Mesothelial cell of epicardium (in vitro differentiated cells): ENCODE measurements at regions not wholly inside any gene's neighbourhood (a gene's known extent, or its start where the extent isn't known, plus 50 kb on each side); places are given as distances from the start of the nearest gene placed in this dataset.

Experiments
- DNase-seq, 2 experiments: peaks; one replicate each; pipeline ENCODE4 v3.0.0; 2021; ENCODE audit warnings: low spot score in 2 of 2; ENCODE audit not compliant: unreplicated experiment in 2 of 2
- H3K27ac Mint-ChIP-seq: 2 replicates; pipeline ENCODE4 v1.8.0; 2021; ENCODE audit warnings: mixed read lengths
- H3K27me3 Mint-ChIP-seq: 2 replicates; pipeline ENCODE4 v1.8.0; 2021; ENCODE audit warnings: low read depth, mixed read lengths
- H3K36me3 Mint-ChIP-seq: 2 replicates; pipeline ENCODE4 v1.8.0; 2021; ENCODE audit warnings: mixed read lengths
- H3K4me1 Mint-ChIP-seq: 2 replicates; pipeline ENCODE4 v1.8.0; 2021; ENCODE audit warnings: mixed read lengths
- H3K4me3 Mint-ChIP-seq: 2 replicates; pipeline ENCODE4 v1.8.0; 2021; ENCODE audit warnings: mild to moderate bottlenecking, moderate library complexity, mixed read lengths
- H3K9me3 Mint-ChIP-seq: 2 replicates; pipeline ENCODE4 v1.8.0; 2021; ENCODE audit warnings: mixed read lengths
- CTCF ChIP-seq: fragments of 200-600 bp; sonication (generic); IDR thresholded peaks from one replicate; pipeline ENCODE4 v1.5.0; 2021; ENCODE audit warnings: antibody characterized with exemption; ENCODE audit not compliant: unreplicated experiment

- no peaks in the 10 kb centered on the region for H3K36me3 Mint-ChIP-seq
- no peak overlapping the region for H3K27ac Mint-ChIP-seq
- H3K27me3 Mint-ChIP-seq, result no peaks in the 10 kb centered on the region
- H3K4me1 Mint-ChIP-seq, result peaks cover 66% of the 10 kb centered on the region
- no peaks in the 10 kb centered on the region for H3K9me3 Mint-ChIP-seq
- no peak overlapping the region for H3K4me3 Mint-ChIP-seq
- no peak for DNase-seq
- no peak for TF ChIP-seq CTCF
Measured at GRCh38 chr6:41466437-41466990, 79.7 kb upstream of the FOXP4 start.

- no peak for DNase-seq
- Mint-ChIP-seq H3K9me3 (no peaks in the 10 kb centered on the region), H3K27me3 (no peaks in the 10 kb centered on the region), H3K4me3 (no peak overlapping the region), H3K36me3 (no peaks in the 10 kb centered on the region), H3K27ac (peak overlapping the region; percentile 59), H3K4me1 (peaks cover 72% of the 10 kb centered on the region)
- TF ChIP-seq CTCF, result no peak
Measured at GRCh38 chr6:41467061-41467460, 79.1 kb upstream of the FOXP4 start.

GRCh38 chr6:41467627-41468404 is 78.4 kb upstream of the FOXP4 start:
- Mint-ChIP-seq H3K36me3 (no peaks in the 10 kb centered on the region), H3K27me3 (no peaks in the 10 kb centered on the region), H3K9me3 (no peaks in the 10 kb centered on the region), H3K27ac (no peak overlapping the region), H3K4me3 (no peak overlapping the region), H3K4me1 (peaks cover 79% of the 10 kb centered on the region)
- no peak for DNase-seq
- no peak for TF ChIP-seq CTCF

- H3K4me1 Mint-ChIP-seq, result peaks cover 83% of the 10 kb centered on the region
- no peak for TF ChIP-seq CTCF
- H3K27me3 Mint-ChIP-seq, result no peaks in the 10 kb centered on the region
- no peaks in the 10 kb centered on the region for H3K9me3 Mint-ChIP-seq
- peak overlapping the region; percentile 56 for H3K4me3 Mint-ChIP-seq
- H3K27ac Mint-ChIP-seq, result peak overlapping the region; percentile 90
- DNase-seq, result no peak
- H3K36me3 Mint-ChIP-seq, result no peaks in the 10 kb centered on the region
Measured at GRCh38 chr6:41469156-41470028, 76.8 kb upstream of the FOXP4 start.

GRCh38 chr6:41470029-41470330 is 76.2 kb upstream of the FOXP4 start:
- Mint-ChIP-seq H3K27me3 (no peaks in the 10 kb centered on the region), H3K4me1 (peaks cover 84% of the 10 kb centered on the region)
- peak; percentile 43 to 61 for DNase-seq

More at GRCh38 chr6:41470029-41470330, 76.2 kb upstream of the FOXP4 start:
- TF ChIP-seq CTCF, result no peak
- H3K27ac Mint-ChIP-seq, result peak overlapping the region; percentile 90
- H3K4me3 Mint-ChIP-seq, result peak overlapping the region; percentile 56
- no peaks in the 10 kb centered on the region for H3K36me3 Mint-ChIP-seq
- no peaks in the 10 kb centered on the region for H3K9me3 Mint-ChIP-seq
